Gastroesophageal sphincter (tissue), 4 donors: ENCODE measurements at regions not wholly inside any gene's neighbourhood (a gene's known extent, or its start where the extent isn't known, plus 50 kb on each side); places are given as distances from the start of the nearest gene placed in this dataset.
"Not testable (repeated sequence)": the region's sequence is repeated elsewhere in the genome, so short reads cannot be mapped to it uniquely, and the experiment has no call there.

ENCODE experiments used
- ATAC-seq: fragments of 150-250 bp; one replicate; pipeline ENCODE4 v1.9.1; 2016; ENCODE audit warnings: mild to moderate bottlenecking, moderate library complexity
- H3K27ac ChIP-seq, 4 donors: fragments of 200-600 bp; sonication (generic) in 3 of 4; 1 replicate in 3 of 4; 2 replicates in 1 of 4; pipeline ENCODE4 v1.5.1; 2016 to 2019
- H3K27me3 ChIP-seq: fragments of 200-600 bp; sonication (generic); one replicate; pipeline ENCODE4 v1.5.1; 2019
- H3K36me3 ChIP-seq, 2 donors: fragments of 200-600 bp; sonication (generic); one replicate each; pipeline ENCODE4 v1.5.1; 2019; ENCODE audit warnings: control low read depth in 1 of 2
- H3K4me1 ChIP-seq, 3 donors: fragments of 200-600 bp; sonication (generic); 1 replicate in 2 of 3; 2 replicates in 1 of 3; pipeline ENCODE4 v1.5.1; 2016 to 2019; ENCODE audit warnings: control low read depth in 2 of 3
- H3K4me3 ChIP-seq, 2 donors: fragments of 200-600 bp; sonication (generic); one replicate each; pipeline ENCODE4 v1.5.1; 2019; ENCODE audit warnings: mild to moderate bottlenecking in 1 of 2, moderate library complexity in 1 of 2
- H3K9me3 ChIP-seq, 3 donors: fragments of 200-600 bp; sonication (generic); one replicate each; pipeline ENCODE4 v1.5.1; 2017 to 2019; ENCODE audit warnings: control low read depth in 2 of 3
- CTCF ChIP-seq, 4 experiments: fragments of 200-600 bp in 2 of 4; fragments of 450-650 bp in 2 of 4; sonication (generic) in 1 of 4; IDR thresholded peaks; one replicate each; pipeline ENCODE4 v1.5.1; 2017 to 2019; ENCODE audit warnings: antibody characterized with exemption in 4 of 4, mild to moderate bottlenecking in 2 of 4, moderate library complexity in 2 of 4
- EP300 ChIP-seq: sonication (generic); formaldehyde crosslinking; IDR thresholded peaks from one replicate; pipeline ENCODE4 v1.6.1; 2017; ENCODE audit warnings: antibody characterized with exemption, mild to moderate bottlenecking
- POLR2A ChIP-seq, 2 donors: fragments of 450-650 bp; IDR thresholded peaks; one replicate each; pipeline ENCODE4 v1.6.1; 2017; ENCODE audit warnings: antibody characterized with exemption in 2 of 2, mild to moderate bottlenecking in 2 of 2, moderate library complexity in 1 of 2
- POLR2AphosphoS5 ChIP-seq: sonication (generic); formaldehyde crosslinking; IDR thresholded peaks from one replicate; pipeline ENCODE4 v1.6.1; 2017; ENCODE audit warnings: antibody characterized with exemption
- WGBS, 2 donors: methylation state at CpG; one replicate each; pipeline ENCODE4 v1.1.5; 2018; ENCODE audit warnings: low coverage in 1 of 2; 5-methylcytosine and 5-hydroxymethylcytosine counted together

DNA sequence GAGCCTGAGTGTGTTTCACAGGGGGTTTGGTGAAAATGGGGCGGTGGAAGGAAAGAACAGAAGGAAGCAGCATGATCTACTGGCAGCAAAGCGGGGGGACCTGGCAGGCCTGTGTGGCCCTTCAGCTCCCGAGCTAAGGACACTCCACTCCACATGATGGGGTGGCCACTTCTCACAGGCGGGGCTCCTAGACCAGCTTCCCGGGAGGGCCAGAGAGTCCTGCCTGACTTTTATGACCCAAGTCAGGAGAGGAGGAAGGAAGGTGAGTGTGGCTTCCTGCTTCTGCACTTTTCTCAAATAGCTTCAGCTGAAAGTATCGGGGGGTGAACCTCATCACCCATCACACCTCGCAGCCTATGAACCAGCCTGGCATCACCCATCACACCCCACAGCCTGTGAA lies 117.5 kb upstream of the AFDN start:
- H3K9me3 ChIP-seq: no peaks in the 10 kb centered on the region
- peaks cover 28% of the 10 kb centered on the region for H3K27me3 ChIP-seq
- no peak overlapping the region for H3K4me3 ChIP-seq
- 91% methylated on average over 5 of the region's 7 CpGs; no CpG with 5 or more reads in 1 of the 2 donors for WGBS, 2 donors
- ATAC-seq: no peak
- TF ChIP-seq POLR2A (IDR thresholded peaks at IDR 0.05) (no peak), POLR2AphosphoS5 (no peak), CTCF (IDR thresholded peaks at IDR 0.05) (no peak)
- no peak overlapping the region for H3K27ac ChIP-seq
- H3K4me1 ChIP-seq: no peaks in the 10 kb centered on the region
- no peaks in the 10 kb centered on the region for H3K36me3 ChIP-seq

DNA sequence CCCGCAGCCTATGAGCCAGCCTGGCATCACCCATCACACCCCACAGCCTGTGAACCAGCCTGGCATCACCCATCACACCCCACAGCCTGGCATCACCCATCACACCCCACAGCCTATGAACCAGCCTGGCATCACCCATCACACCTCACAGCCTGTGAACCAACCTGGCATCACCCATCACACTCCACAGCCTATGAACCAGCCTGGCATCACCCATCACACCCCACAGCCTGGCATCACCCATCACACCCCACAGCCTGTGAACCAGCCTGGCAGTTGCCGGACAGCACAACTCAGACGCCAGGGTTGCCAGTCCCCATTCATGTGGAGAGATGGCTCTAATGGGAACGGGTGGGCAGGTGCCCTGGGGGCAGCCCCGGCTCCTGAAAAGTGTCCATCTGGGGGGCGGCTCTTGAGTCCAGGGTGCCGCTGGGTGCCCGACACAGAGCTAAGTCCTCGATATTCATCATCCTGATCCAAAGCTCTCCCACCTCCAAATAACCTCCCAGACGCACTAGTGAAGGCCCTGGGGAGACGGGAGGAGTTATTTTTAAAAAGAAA lies 116.9 kb upstream of the AFDN start:
- not testable (repeated sequence) for H3K4me3 ChIP-seq, H3K4me1 ChIP-seq, H3K36me3 ChIP-seq, ATAC-seq, H3K27ac ChIP-seq, H3K9me3 ChIP-seq
- peaks cover 29% of the 10 kb centered on the region for H3K27me3 ChIP-seq
- WGBS, 2 donors: 79% methylated on average over 3 of the region's 11 CpGs; no CpG with 5 or more reads in 1 of the 2 donors

DNA sequence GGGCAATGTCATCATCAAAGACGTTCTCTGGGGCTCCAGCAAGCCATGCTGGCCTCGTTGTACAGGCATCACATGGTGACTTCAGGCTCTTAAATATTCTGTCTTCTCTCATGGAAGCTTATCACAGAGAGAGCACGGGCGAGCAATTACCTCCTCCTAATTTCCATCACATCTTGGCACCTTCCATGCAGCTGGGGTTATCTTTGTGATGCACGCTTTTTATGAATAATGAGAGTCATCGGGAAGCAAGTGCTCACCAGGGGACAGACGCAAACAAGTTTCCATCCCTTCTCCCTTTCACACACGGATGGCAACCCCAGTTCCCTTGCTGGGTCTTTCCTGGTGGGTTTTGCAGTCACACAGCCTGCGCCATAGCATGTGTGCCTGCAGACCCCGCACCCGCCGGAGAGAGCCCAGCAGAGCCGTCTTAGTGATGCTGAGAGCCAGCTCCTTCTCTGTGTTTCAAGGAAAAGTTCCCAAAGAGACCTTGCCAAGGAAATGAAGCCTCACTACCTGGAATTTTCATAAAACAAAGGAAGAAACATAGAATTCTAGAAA lies 116.3 kb upstream of the AFDN start:
- Histone ChIP-seq H3K9me3 (no peaks in the 10 kb centered on the region), H3K4me3 (no peak overlapping the region), H3K36me3 (no peaks in the 10 kb centered on the region), H3K27ac (no peak overlapping the region), H3K27me3 (peaks cover 29% of the 10 kb centered on the region), H3K4me1 (no peaks in the 10 kb centered on the region)
- TF ChIP-seq CTCF (IDR thresholded peaks at IDR 0.05): no peak
- TF ChIP-seq POLR2A (IDR thresholded peaks at IDR 0.05): no peak
- no peak for TF ChIP-seq EP300
- no peak for TF ChIP-seq POLR2AphosphoS5
- ATAC-seq: no peak
- WGBS, 2 donors: 73 to 76% methylated on average over 2 to 12 of the region's 13 CpGs

DNA sequence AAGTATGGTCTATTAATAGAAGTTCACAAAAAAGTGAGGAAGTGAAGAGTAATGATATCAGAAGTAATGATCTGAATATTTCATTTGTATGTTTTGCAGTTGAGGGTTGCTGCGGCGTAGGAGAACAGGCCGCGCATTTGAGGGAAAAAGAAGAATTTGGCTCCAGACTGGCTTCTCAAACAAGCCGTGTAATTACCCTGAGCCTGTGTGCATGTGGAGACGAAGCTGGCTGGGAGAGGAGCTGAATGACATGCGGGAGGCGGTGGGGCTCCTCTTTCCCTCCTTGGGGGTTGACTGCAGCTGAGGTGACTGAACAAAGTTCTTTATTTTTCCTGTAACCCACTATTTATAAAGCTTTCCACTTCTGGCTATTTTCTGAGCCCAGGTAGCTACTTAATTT lies 115.5 kb upstream of the AFDN start:
- peaks cover 29% of the 10 kb centered on the region for H3K27me3 ChIP-seq
- TF ChIP-seq POLR2A (IDR thresholded peaks at IDR 0.05) (no peak), POLR2AphosphoS5 (no peak), CTCF (IDR thresholded peaks at IDR 0.05) (no peak), EP300 (no peak)
- H3K9me3 ChIP-seq: no peaks in the 10 kb centered on the region
- no peaks in the 10 kb centered on the region for H3K4me1 ChIP-seq
- no peaks in the 10 kb centered on the region for H3K36me3 ChIP-seq
- WGBS, 2 donors: 90 to 94% methylated on average over 8 of the region's 8 CpGs
- no peak for ATAC-seq
- no peak overlapping the region for H3K27ac ChIP-seq
- H3K4me3 ChIP-seq: no peak overlapping the region

- H3K36me3 ChIP-seq: no peaks in the 10 kb centered on the region
- H3K27me3 ChIP-seq: peaks cover 29% of the 10 kb centered on the region
- H3K4me3 ChIP-seq: no peak overlapping the region
- no peaks in the 10 kb centered on the region for H3K9me3 ChIP-seq
- no peak for ATAC-seq
- TF ChIP-seq POLR2A (IDR thresholded peaks at IDR 0.05): no peak
- TF ChIP-seq POLR2AphosphoS5: no peak
- TF ChIP-seq EP300: no peak
- no peak for TF ChIP-seq CTCF (IDR thresholded peaks at IDR 0.05)
- no peaks in the 10 kb centered on the region for H3K4me1 ChIP-seq
- H3K27ac ChIP-seq: no peak overlapping the region
- 80 to 89% methylated on average over 7 to 8 of the region's 19 CpGs for WGBS, 2 donors
Measured at GRCh38 chr6:167711768-167712730, 114.7 kb upstream of the AFDN start.
